ENCODE measurements at regions not wholly inside any gene's neighbourhood (a gene's known extent, or its start where the extent isn't known, plus 50 kb on each side); places are given as distances from the start of the nearest gene placed in this dataset.

- Mint-ChIP-seq H3K4me3 (no peak overlapping the region), H3K27ac (ENCODE audit: low read depth) (no peak overlapping the region), H3K27me3 (no peaks in the 10 kb centered on the region), H3K9me3 (no peaks in the 10 kb centered on the region), H3K4me1 (no peaks in the 10 kb centered on the region), H3K36me3 (ENCODE audit: insufficient read depth) (no peaks in the 10 kb centered on the region)
- ATAC-seq (replicated peaks; ENCODE audit: extremely low read depth, poor library complexity, severe bottlenecking), result no peak
- no peak for DNase-seq (ENCODE audit: low spot score in 2 of 2)
Measured at GRCh38 chr7:52270301-52270700, 765.1 kb upstream of the POM121L12 start.

- Mint-ChIP-seq H3K27ac (ENCODE audit: low read depth) (no peak overlapping the region), H3K4me1 (no peaks in the 10 kb centered on the region), H3K27me3 (no peaks in the 10 kb centered on the region), H3K4me3 (no peak overlapping the region), H3K9me3 (no peaks in the 10 kb centered on the region), H3K36me3 (ENCODE audit: insufficient read depth) (no peaks in the 10 kb centered on the region)
- ATAC-seq (replicated peaks; ENCODE audit: extremely low read depth, poor library complexity, severe bottlenecking) (no peak), DNase-seq (ENCODE audit: low spot score in 2 of 2) (no peak)
Measured at GRCh38 chr7:52269669-52270068, 765.8 kb upstream of the POM121L12 start.

GRCh38 chr7:52261057-52261456 is 774.4 kb upstream of the POM121L12 start:
- Mint-ChIP-seq H3K27ac (ENCODE audit: low read depth) (no peak overlapping the region), H3K27me3 (no peaks in the 10 kb centered on the region), H3K36me3 (ENCODE audit: insufficient read depth) (no peaks in the 10 kb centered on the region), H3K4me3 (no peak overlapping the region), H3K9me3 (peaks cover 6% of the 10 kb centered on the region), H3K4me1 (no peaks in the 10 kb centered on the region)
- DNase-seq (ENCODE audit: low spot score in 2 of 2) (no peak), ATAC-seq (replicated peaks; ENCODE audit: extremely low read depth, poor library complexity, severe bottlenecking) (no peak)

- no peaks in the 10 kb centered on the region for H3K36me3 Mint-ChIP-seq (ENCODE audit: insufficient read depth)
- H3K9me3 Mint-ChIP-seq, result peaks cover 6% of the 10 kb centered on the region
- no peaks in the 10 kb centered on the region for H3K27me3 Mint-ChIP-seq
- ATAC-seq (replicated peaks; ENCODE audit: extremely low read depth, poor library complexity, severe bottlenecking) (no peak), DNase-seq (ENCODE audit: low spot score in 2 of 2) (no peak)
- H3K4me3 Mint-ChIP-seq, result no peak overlapping the region
- no peaks in the 10 kb centered on the region for H3K4me1 Mint-ChIP-seq
- no peak overlapping the region for H3K27ac Mint-ChIP-seq (ENCODE audit: low read depth)
Measured at GRCh38 chr7:52260046-52260665, 775.3 kb upstream of the POM121L12 start.

- DNase-seq (ENCODE audit: low spot score in 2 of 2) (no peak), ATAC-seq (replicated peaks; ENCODE audit: extremely low read depth, poor library complexity, severe bottlenecking) (no peak)
- Mint-ChIP-seq H3K27me3 (no peaks in the 10 kb centered on the region), H3K4me1 (no peaks in the 10 kb centered on the region), H3K36me3 (ENCODE audit: insufficient read depth) (no peaks in the 10 kb centered on the region), H3K4me3 (no peak overlapping the region), H3K9me3 (peaks cover 14% of the 10 kb centered on the region), H3K27ac (ENCODE audit: low read depth) (no peak overlapping the region)
Measured at GRCh38 chr7:52257890-52258289, 777.5 kb upstream of the POM121L12 start.

- H3K9me3 Mint-ChIP-seq, result peaks cover 29% of the 10 kb centered on the region
Measured at GRCh38 chr7:52254396-52255010, 780.9 kb upstream of the POM121L12 start.

GRCh38 chr7:52253953-52254352 is 781.5 kb upstream of the POM121L12 start:
- Mint-ChIP-seq H3K27me3 (no peaks in the 10 kb centered on the region), H3K9me3 (peaks cover 32% of the 10 kb centered on the region), H3K36me3 (ENCODE audit: insufficient read depth) (no peaks in the 10 kb centered on the region), H3K4me3 (no peak overlapping the region), H3K27ac (ENCODE audit: low read depth) (no peak overlapping the region), H3K4me1 (no peaks in the 10 kb centered on the region)
- ATAC-seq (replicated peaks; ENCODE audit: extremely low read depth, poor library complexity, severe bottlenecking) (no peak), DNase-seq (ENCODE audit: low spot score in 2 of 2) (no peak)

More at GRCh38 chr7:52254396-52255010, 780.9 kb upstream of the POM121L12 start:
- DNase-seq (ENCODE audit: low spot score in 2 of 2) (no peak), ATAC-seq (replicated peaks; ENCODE audit: extremely low read depth, poor library complexity, severe bottlenecking) (no peak)
- no peaks in the 10 kb centered on the region for H3K27me3 Mint-ChIP-seq
- no peak overlapping the region for H3K4me3 Mint-ChIP-seq
- H3K27ac Mint-ChIP-seq (ENCODE audit: low read depth), result no peak overlapping the region
- H3K36me3 Mint-ChIP-seq (ENCODE audit: insufficient read depth), result no peaks in the 10 kb centered on the region
- H3K4me1 Mint-ChIP-seq, result no peaks in the 10 kb centered on the region

- H3K9me3 Mint-ChIP-seq, result peaks cover 28% of the 10 kb centered on the region
- no peaks in the 10 kb centered on the region for H3K4me1 Mint-ChIP-seq
- H3K27me3 Mint-ChIP-seq, result no peaks in the 10 kb centered on the region
- H3K36me3 Mint-ChIP-seq (ENCODE audit: insufficient read depth), result no peaks in the 10 kb centered on the region
- no peak overlapping the region for H3K4me3 Mint-ChIP-seq
- ATAC-seq (replicated peaks; ENCODE audit: extremely low read depth, poor library complexity, severe bottlenecking) (no peak), DNase-seq (ENCODE audit: low spot score in 2 of 2) (no peak)
- H3K27ac Mint-ChIP-seq (ENCODE audit: low read depth), result no peak overlapping the region
Measured at GRCh38 chr7:52249741-52250140, 785.7 kb upstream of the POM121L12 start.

- no peaks in the 10 kb centered on the region for H3K4me1 Mint-ChIP-seq
- no peak for ATAC-seq (replicated peaks; ENCODE audit: extremely low read depth, poor library complexity, severe bottlenecking)
- no peak for DNase-seq (ENCODE audit: low spot score in 2 of 2)
- no peaks in the 10 kb centered on the region for H3K27me3 Mint-ChIP-seq
- H3K27ac Mint-ChIP-seq (ENCODE audit: low read depth), result no peak overlapping the region
- H3K4me3 Mint-ChIP-seq, result no peak overlapping the region
- H3K36me3 Mint-ChIP-seq (ENCODE audit: insufficient read depth), result no peaks in the 10 kb centered on the region
- H3K9me3 Mint-ChIP-seq, result peaks cover 25% of the 10 kb centered on the region
Measured at GRCh38 chr7:52247518-52247917, 787.9 kb upstream of the POM121L12 start.

GRCh38 chr7:52243685-52244084 is 791.7 kb upstream of the POM121L12 start:
- DNase-seq (ENCODE audit: low spot score in 2 of 2) (no peak), ATAC-seq (replicated peaks; ENCODE audit: extremely low read depth, poor library complexity, severe bottlenecking) (no peak)
- Mint-ChIP-seq H3K4me1 (no peaks in the 10 kb centered on the region), H3K36me3 (ENCODE audit: insufficient read depth) (no peaks in the 10 kb centered on the region), H3K27me3 (no peaks in the 10 kb centered on the region), H3K9me3 (peaks cover 18% of the 10 kb centered on the region), H3K27ac (ENCODE audit: low read depth) (no peak overlapping the region), H3K4me3 (no peak overlapping the region)

GRCh38 chr7:52233248-52233647 is 802.2 kb upstream of the POM121L12 start:
- DNase-seq (ENCODE audit: low spot score in 2 of 2), result no peak
- H3K27me3 Mint-ChIP-seq, result no peaks in the 10 kb centered on the region
- H3K36me3 Mint-ChIP-seq (ENCODE audit: insufficient read depth), result no peaks in the 10 kb centered on the region
- no peak for ATAC-seq (replicated peaks; ENCODE audit: extremely low read depth, poor library complexity, severe bottlenecking)
- no peak overlapping the region for H3K4me3 Mint-ChIP-seq
- H3K27ac Mint-ChIP-seq (ENCODE audit: low read depth), result no peak overlapping the region
- H3K4me1 Mint-ChIP-seq, result no peaks in the 10 kb centered on the region
- H3K9me3 Mint-ChIP-seq, result peaks cover 28% of the 10 kb centered on the region

- H3K36me3 Mint-ChIP-seq (ENCODE audit: insufficient read depth), result no peaks in the 10 kb centered on the region
- no peak overlapping the region for H3K4me3 Mint-ChIP-seq
- H3K27ac Mint-ChIP-seq (ENCODE audit: low read depth), result no peak overlapping the region
- ATAC-seq (replicated peaks; ENCODE audit: extremely low read depth, poor library complexity, severe bottlenecking) (no peak), DNase-seq (ENCODE audit: low spot score in 2 of 2) (no peak)
- H3K9me3 Mint-ChIP-seq, result peaks cover 13% of the 10 kb centered on the region
- no peaks in the 10 kb centered on the region for H3K27me3 Mint-ChIP-seq
- H3K4me1 Mint-ChIP-seq, result no peaks in the 10 kb centered on the region
Measured at GRCh38 chr7:52211930-52212329, 823.5 kb upstream of the POM121L12 start.

- Mint-ChIP-seq H3K9me3 (peaks cover 13% of the 10 kb centered on the region), H3K4me1 (no peaks in the 10 kb centered on the region), H3K27me3 (no peaks in the 10 kb centered on the region), H3K27ac (ENCODE audit: low read depth) (no peak overlapping the region), H3K36me3 (ENCODE audit: insufficient read depth) (no peaks in the 10 kb centered on the region), H3K4me3 (no peak overlapping the region)
- ATAC-seq (replicated peaks; ENCODE audit: extremely low read depth, poor library complexity, severe bottlenecking), result no peak
- DNase-seq (ENCODE audit: low spot score in 2 of 2), result no peak
Measured at GRCh38 chr7:52209614-52210013, 825.8 kb upstream of the POM121L12 start.

All from central memory CD8-positive, alpha-beta T cell (primary cell).